IPS DF 19.7 (cell line): ENCODE measurements at regions not wholly inside any gene's neighbourhood (a gene's known extent, or its start where the extent isn't known, plus 50 kb on each side); places are given as distances from the start of the nearest gene placed in this dataset.

Experiments
- DNase-seq: peaks from one replicate; pipeline ENCODE4 v3.0.0-alpha.2; 2013; ENCODE audit warnings: low read depth, low spot score

DNA sequence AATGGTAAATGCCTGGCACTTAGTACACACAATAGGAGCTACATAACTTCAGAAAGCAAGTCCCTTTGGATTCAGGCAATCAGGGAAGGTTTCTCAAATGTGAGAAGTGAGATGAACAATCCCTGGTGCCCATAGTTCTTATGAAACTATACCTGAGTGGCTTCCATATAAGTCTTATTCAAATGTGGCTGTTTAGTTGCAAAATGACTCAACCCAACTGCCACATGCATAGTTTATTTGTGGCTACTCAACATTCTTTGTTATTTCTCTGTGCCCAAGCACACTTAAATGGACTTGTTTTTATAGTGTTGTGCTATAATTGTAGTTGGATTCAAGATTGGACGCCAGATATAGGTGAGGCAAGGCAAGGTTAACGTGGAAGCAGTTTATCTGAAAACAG lies 93.7 kb upstream of the ATXN1 start:
- no peak for DNase-seq

DNA sequence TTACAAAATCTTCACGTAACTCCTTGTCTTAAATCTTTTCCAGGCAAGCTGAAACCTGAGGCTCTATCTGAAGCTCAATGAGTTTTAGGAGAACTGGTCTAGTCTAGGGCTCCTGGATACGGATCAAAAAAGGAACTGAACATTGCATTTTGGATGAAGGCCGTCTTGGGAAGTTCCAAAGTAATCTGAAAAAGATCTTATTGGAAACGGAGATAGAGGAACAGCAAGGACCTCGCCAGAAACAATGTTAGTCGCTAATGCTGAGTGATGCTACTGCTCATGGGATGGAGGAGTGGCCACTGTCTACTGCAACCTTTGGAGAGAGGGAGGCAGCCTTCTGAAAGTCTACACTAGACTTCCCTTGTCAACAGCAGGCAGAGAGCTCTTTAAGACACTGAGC lies 91.4 kb upstream of the ATXN1 start:
- no peak for DNase-seq

DNA sequence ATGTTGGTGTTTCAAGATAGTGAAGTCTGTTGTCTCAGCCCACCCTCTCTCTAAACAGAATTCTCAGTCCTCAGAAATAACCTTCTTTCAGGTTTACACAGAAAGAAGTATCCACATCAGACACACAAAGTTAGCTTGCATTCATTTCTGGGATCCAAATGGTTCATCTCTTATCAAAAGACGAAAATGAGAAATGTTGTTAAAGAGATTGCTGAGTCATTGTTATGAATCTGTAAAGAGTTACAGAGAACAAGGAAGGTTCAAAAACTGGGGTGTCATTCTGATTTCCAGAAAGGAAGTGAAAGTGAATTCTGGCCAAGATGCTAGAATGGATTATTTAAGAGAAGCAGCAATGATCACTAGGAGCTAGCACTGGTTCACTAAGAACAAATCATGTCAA lies 90.5 kb upstream of the ATXN1 start:
- DNase-seq = no peak

DNA sequence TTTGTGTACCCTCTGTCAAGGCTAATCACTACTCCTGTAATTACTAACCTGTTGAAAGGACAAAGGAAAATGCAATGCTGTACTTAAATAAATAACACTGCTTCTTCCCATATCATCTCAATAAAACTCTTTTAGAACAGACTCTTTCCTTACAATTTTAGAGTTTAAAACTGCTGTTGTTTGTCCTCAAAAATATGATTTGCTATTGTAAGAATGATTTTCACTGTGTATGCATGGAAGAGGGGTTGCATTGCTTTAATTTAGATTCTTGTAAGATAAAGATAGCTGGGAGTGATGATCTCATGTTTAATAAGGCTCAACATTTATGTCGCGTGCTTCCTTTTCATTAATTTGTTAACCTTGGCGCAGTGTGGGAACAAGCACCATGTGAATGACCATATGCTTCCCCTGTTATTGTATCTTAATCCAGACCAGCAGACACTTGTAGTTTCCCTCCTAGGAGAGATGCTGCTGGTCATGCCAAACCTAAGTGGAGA lies 89.8 kb upstream of the ATXN1 start:
- no peak for DNase-seq

DNA sequence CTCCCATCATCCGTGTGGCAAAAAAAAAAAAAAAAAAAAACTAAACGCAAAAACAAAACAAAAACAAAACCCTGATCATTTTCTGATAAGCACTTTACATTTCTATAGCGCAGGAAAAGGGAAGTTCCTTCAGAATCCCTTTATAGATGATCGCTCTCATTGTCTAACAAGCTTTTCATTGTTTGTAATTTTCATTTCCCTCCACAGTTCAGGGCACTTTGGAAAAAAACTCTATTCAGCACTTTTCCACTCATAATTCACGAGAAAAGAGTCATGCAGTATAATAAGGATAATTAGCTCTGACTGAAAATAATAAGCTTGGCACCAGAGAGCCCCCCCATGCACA lies 89.4 kb upstream of the ATXN1 start:
- no peak for DNase-seq

DNA sequence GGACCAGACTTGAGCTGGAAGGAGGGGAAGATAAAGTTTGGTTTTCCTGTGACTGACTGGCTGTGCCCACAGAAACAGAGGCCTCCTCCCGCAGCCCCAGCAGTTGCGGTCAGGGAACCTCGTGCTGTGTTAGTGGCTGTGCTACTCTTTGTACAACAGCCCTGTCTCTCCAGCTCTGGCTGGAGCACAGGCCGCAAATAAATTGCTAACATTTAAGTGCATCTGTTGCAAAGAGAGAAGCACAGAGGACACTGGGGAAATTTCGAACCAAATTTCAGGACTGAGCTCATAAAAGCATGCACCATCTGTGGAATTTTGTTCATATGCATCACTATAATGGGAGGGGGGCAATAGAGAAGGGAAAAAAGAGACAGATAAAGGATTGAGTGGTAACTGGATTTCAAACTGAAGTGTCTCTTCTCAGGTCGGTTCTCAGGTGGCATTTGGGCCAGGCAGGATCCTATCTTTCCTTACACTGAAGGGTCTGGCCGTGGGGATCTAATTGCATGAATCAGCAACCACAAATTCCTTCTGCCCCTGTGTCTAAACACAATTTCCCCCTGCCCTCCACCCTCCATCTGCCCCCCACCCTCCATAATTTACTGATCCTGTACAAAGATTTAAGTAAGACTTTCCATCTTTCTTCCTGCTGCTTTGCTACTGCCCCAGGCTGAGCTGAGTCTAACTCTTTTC lies 88.9 kb upstream of the ATXN1 start:
- no peak for DNase-seq

DNA sequence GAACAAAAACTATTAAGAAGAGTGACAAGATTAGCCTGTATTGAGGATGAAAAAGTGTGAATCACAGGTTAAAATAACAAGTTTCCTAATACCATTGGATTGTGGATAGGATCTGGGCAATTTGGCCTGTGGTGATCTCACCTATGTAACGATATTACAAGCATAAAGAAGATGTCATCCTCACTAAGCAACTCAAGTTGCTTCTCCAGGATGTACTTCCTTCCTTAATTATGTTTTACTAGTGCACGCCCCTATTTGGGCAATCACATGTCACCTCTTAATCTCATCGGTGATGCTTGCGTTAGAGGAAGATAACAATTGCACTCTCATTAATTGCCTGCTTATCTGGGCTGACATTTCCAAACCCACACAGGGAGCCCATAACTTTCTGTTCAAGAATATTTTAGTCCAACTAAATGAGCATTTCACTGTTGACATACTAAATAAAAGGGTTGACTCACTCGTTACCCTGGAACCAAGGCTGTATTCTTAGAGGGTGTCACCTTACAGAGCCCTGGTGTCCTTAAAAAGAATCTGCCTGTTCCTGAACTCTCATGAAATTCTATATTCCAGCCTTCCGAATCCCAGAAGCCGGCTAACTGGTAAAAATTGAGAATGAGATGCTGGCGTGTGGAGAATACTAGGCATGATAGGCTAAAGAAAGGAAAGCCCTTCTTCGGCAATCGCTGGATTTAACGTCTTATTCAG lies 88.2 kb upstream of the ATXN1 start:
- no peak for DNase-seq

DNA sequence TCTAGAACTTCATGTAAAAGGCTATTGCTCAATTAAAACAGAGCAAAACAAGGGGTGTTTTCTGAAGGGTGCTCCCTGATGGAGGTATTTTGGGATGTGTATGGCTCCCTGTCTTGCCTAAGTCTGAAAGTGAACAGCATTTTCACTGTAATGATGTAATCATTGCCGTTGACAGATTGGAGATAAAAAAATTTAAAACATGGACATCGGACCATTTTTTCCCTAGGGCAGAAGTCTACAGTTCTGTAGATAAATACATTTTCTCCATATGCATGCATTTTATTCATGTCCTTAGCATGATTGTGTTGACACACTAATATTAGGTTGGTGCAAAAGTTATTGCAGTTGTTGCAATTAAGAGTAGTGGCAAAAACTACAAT lies 85.1 kb upstream of the ATXN1 start:
- no peak for DNase-seq

DNA sequence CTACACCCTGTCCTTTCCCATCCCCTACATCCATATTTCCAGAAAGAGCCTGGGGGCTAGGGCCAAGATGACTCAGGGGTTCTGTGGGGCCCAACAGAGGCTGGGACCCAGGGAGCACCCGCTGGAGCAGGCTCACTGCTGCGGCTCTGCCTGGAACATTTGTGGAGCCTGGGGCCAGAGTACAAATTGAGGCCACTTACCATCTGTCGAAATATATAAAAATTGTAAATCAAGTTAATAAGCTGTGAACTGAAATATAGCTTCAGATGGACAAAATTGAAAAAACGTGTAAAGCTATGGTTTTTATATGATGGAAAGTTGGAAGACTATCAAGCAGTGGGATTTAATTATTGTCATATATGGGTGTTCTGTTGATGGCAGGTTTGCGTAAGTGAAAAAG lies 82.9 kb upstream of the ATXN1 start:
- DNase-seq = no peak

DNA sequence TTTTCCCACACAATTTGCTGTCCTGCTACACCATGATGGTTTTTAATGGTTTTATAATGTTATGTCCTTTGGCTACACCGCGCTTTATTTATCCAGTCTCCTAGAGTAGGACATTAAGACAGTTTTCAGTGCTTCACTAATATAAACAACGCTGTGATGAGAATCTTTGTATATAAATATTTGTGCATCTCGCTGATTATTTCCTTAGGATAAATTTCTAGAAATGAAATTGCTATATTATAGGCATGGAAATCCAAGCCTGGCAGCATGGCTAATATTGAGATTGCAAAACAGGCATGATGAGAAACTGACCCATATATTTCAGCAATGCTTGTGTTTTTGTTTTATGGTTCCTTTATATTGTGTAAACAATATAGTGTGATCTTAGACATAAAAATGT lies 81.4 kb upstream of the ATXN1 start:
- DNase-seq = no peak

DNA sequence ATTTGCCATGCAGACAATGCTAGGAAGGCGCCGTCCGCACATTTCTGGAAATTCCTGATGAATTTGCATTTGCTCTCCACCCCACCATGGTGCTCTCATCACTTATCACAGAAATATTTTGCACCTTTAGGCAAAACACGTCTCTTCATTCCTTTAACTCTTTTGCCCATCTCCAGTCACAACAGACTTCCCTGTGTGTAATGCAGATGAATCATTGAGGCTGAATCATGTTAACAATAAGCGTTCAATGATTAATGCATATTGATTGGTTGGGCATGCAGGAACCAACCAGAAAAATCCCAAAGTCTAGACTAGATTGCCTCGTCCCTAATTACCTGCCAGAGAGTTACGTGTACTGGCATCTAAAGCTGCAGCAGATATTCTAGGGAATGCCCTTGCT lies 80.0 kb upstream of the ATXN1 start:
- DNase-seq = no peak

DNA sequence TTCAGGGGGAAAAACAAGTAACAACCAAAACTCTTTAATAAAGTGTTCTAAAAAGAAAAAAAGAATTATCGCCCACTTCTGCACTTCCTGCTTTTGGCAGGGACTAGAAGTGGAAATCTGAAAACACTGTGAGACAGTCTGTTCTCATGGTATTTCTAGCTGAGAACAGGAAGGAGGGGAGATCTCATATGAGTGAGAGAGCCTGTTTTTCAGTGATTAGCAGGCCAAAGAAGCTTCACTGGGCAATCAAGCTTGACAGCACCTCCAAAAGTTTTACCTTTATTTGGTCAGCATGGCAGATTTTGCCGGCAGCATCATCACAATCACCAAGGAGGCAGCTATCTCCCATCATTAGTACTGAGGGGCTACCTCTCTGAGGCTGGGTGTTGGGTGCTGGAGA lies 79.5 kb upstream of the ATXN1 start:
- DNase-seq = no peak

DNA sequence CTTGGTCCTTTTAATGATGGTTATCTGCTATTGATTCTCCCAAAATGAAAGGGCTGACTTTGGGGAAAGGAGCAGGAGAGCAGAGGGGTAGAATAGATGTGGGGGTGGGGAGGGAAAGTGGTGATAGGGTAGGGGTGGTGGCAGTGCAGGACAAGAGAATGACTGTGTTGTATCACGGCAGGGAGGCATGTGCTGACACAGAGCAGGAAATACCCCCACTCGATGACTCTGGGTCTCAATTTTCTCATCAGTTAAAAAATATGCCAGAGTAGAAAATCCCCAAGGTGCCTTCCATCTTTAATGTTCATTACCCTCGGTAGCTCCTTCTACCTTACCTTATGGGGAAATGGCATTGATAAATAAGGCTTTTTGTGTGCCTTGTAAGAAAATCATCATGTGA lies 79.0 kb upstream of the ATXN1 start:
- no peak for DNase-seq

DNA sequence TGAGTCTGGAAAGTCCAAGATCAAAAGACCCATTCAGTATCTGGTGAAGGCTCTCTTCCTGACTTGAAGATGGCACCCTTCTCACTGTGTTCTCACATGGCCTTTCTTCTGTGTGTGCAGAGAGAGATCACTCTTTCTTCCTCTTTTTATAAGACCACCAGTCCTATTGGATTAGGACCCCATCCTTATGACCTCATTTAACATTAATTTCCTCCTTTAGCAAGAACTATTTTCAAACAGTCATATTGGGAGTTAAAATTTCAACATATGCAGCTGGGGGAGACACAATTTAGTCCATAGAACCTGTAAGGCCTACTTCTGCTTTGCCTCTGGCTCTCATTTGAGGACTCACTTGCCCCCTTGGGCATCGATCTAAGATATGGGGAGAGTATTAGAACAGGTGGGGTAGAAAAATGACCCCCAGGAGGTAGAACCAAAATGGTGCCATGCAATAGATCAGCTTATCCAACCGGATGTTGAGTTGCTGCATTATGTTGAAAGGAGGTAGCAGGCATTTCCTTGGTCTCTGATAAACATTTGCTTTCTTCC lies 78.4 kb upstream of the ATXN1 start:
- no peak for DNase-seq

DNA sequence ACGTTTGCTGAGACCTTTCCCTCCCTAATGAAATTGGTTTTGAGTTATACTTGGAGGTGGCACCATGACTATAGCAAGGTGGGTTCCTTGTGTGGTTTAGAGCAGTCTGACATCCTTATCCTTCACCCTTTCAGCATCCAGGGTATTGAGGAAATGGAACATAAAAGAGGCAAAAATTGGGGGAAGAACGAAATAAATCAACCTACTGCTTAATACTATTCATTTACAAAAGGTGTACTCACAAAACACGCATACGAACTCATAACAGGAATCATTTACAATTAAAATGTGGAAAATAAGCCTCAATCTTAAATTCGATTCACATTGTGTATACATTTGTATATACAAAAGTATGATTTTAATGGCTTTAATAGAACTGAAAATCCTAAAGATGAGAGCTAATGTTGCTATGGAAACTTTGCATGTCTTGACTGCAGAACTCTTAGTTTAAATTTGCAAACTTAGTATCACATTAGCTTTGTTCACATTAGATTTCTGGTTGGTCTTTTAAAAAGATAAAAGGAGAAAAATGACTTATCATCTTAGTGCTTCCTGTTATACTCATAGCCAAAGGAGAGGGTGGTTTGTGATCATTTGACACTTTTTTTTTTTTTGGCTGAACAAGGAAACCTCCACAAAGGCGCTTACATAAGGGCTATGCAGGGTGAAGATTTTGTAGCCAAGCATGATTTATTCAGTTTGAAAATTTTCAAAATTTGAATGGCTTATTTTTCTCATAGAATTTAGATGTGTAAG lies 76.1 kb upstream of the ATXN1 start:
- no peak for DNase-seq

DNA sequence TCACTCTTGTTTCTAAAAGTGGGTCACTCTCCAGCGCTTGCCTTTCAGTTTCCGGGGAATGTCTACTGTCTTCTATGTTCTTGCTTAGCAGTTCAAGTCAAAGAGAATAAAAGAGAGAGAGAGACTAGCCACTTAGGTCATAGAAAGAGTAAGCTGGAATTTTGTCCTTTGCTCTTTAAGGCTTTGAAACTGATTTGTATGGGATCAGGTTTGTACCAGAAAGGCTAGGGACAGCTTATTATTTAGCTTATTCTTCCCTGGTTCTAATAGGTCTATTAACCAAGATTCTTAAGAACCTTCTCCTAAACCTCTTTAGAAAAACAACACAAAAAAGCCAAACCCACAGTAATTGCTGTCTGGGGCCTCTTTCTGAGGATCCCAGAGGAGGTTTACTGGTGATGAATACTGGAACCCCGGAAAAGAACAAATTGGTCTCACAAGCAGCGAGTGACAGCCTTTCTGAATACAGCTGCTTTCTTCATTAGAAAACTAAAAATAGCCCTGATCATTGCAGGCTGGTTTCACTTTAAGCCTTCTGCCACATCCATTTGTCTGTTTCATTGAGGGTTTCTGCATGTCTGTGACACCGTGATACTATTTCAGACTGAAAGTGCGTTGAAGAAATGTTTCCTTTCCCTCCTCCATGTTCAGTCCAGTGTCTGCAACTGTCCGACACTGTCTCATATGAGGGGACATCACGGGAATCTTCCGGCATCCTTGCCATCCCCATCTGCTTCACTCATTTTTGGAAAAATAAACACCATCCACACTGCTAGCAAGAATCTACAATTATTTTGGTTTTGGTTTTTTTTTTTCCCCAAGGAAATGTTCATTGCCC lies 75.1 kb upstream of the ATXN1 start:
- no peak for DNase-seq

DNA sequence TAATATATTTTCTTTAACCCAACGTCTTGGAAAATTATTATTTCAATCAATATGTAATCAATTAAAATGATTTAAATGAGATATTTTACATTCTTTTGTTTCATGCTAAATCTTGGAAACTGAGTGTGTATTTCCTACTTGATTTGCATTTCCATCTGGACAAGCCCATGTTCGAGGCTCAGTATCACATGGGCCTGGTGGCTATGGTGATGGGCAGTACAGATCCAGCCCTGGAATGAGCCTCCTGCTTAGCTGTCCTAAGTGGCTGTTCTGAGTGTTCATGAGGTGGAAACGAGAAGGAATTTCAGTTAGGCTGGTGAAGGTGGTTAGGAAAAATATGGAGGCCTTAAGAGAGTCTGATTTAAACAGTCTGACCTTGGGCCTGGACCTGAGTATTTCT lies 73.0 kb upstream of the ATXN1 start:
- DNase-seq = no peak

DNA sequence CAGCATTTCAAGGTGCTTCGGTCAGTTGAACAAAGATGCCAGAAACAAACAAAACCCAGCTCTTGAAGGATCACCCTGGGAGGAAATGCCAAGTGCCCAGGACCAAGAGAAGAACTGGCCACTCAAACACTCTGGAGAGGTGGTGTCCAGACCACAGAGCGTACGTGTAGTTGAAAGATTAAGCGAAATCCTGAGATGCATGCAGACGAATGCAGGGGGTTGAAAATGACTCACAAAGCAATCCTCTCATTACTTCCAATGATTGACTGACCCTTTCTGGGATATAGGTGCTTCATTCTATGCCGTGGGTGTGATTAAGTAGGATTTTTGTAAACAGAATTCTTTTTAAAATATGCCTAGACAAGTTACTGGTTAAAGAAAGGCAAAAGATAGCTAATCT lies 71.5 kb upstream of the ATXN1 start:
- DNase-seq = no peak

DNA sequence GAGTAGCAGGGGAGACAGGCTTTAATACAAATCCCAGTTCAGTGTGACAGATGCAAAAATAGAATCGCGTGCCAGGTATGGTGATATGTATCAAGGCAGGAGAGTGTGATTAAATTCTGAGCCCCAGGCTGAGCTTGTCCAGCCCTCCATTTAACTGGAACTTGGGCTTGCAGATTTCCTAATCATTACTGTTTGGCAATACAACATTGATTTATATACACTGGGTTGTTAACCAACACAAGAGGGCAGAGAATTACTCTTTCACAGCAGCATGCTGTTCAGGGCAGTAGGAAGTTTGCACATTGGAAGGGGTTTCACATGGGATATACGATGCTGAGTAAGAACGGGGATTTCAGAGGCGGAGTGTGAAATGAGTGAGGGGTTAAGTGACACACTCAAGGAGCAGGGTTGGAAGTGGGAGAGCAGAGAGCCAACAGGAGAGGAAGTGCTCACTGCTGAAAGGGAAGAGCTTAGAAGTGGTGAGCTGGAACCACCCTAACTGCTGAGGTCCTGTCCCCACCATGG lies 70.8 kb upstream of the ATXN1 start:
- DNase-seq = no peak

DNA sequence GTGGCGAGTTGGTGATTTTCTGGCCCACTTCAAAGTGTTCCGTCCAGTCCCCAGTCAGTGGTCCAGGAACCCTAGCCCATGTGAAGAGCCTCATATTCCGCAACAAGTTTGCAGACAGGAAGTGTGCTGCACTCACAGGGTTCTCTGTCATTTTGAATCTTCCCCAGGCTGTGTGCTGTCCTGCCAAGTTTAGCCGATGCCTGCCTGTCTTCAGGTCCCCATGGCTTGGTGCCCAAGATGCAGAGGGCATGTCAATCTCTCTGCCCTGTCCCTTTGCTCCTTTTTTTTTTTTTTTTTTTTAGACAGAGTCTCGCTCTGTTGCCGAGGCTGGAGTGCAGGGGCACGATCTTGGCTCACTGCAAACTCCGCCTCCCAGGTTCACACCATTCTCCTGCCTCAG lies 69.9 kb upstream of the ATXN1 start:
- no peak for DNase-seq

DNA sequence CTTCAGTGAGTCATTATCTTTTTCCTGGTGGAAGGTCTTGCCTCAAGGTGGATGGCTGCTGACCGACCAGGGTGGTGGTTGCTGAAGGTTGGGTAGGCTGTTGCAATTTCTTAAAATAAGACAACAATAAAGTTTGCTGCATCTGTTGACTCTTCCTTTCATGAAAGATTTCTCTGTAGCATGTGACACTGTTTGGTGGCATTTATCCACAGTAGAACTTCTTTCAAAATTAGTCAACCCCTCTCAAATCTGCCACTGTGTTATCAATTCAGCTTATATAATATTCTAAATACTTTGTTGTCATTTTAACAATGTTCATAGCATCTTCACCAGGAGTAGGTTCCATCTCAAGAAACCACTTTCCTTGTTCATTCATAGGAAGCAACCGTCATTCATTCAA lies 66.8 kb upstream of the ATXN1 start:
- DNase-seq = no peak

DNA sequence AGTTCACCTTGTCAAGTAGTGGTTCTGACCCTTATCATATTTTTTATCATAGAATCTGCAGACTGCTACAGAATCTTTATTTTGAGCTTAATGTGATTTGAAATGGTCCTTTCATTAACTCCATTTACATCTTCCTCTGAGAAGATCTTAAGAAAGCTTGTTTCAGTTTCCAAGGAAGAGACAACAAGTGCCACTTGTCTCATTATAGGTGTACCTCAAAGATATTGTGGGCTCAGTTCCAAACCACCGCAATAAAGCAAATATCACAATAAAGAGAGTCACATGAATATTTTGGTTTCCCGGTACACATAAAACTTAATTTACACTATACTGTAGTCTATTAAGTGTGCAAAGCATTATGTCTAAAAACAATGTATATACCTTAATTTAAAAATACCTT lies 66.4 kb upstream of the ATXN1 start:
- DNase-seq = no peak
